SK-N-MC (cell line): ENCODE measurements at regions not wholly inside any gene's neighbourhood (a gene's known extent, or its start where the extent isn't known, plus 50 kb on each side); places are given as distances from the start of the nearest gene placed in this dataset.
A peak's percentile ranks its signal among the peaks of the same experiment; 100 is the strongest.

ENCODE experiments used
- DNase-seq: peaks from one replicate; pipeline ENCODE4 v3.0.0-alpha.2; 2011; ENCODE audit warnings: low read depth, low spot score
- H3K27ac ChIP-seq: fragments of 200-600 bp; sonication (generic); 2 replicates; pipeline ENCODE4 v1.5.1; 2016; ENCODE audit warnings: mixed run types
- H3K36me3 ChIP-seq: fragments of 200-600 bp; sonication (generic); 2 replicates; pipeline ENCODE4 v1.6.1; 2017; ENCODE audit warnings: antibody characterized with exemption, low read length, mixed read lengths; ENCODE audit not compliant: insufficient read depth
- H3K4me3 ChIP-seq: fragments of 200-600 bp; sonication (generic); 2 replicates; pipeline ENCODE4 v1.5.1; 2016
- H3K9ac ChIP-seq: fragments of 200-600 bp; sonication (generic); 2 replicates; pipeline ENCODE4 v1.8.0; 2017; ENCODE audit warnings: mixed run types, mixed read lengths; ENCODE audit not compliant: insufficient read length
- H3K9me3 ChIP-seq: fragments of 200-600 bp; sonication (generic); 2 replicates; pipeline ENCODE4 v1.6.1; 2017; ENCODE audit warnings: low read depth, mild to moderate bottlenecking, antibody characterized with exemption, low read length, moderate library complexity, mixed read lengths
- EZH2 ChIP-seq: fragments of 200-600 bp; sonication (generic); IDR thresholded peaks from one replicate; pipeline ENCODE4 v1.6.1; 2017; ENCODE audit warnings: antibody characterized with exemption
- FOXP2 ChIP-seq: optimal IDR thresholded peaks from 2 replicates; pipeline ENCODE3; 2011; ENCODE audit warnings: mild to moderate bottlenecking, moderate library complexity; ENCODE audit not compliant: insufficient read depth; ENCODE audit errors: extremely low read length, control extremely low read depth
- POLR2AphosphoS5 ChIP-seq: IDR thresholded peaks from 2 replicates; pipeline ENCODE4 v1.6.1; 2012; ENCODE audit warnings: mild to moderate bottlenecking, low read depth, low read length, borderline replicate concordance

GRCh38 chr14:66087231-66087630 is 398.9 kb upstream of the CCDC196 start:
- Histone ChIP-seq H3K36me3 (no peaks in the 10 kb centered on the region), H3K4me3 (no peak overlapping the region), H3K27ac (peak overlapping the region; percentile 48; the same call in 1 of the 2 replicates), H3K9me3 (no peaks in the 10 kb centered on the region), H3K9ac (no peak overlapping the region)
- DNase-seq, result no peak
- TF ChIP-seq POLR2AphosphoS5, result no peak
- no peak for TF ChIP-seq FOXP2
- TF ChIP-seq EZH2, result no peak

- Histone ChIP-seq H3K4me3 (peak overlapping the region; percentile 44), H3K9ac (peak overlapping the region; percentile 47), H3K27ac (peak overlapping the region; percentile 75), H3K36me3 (no peaks in the 10 kb centered on the region), H3K9me3 (no peaks in the 10 kb centered on the region)
- no peak for DNase-seq
- TF ChIP-seq POLR2AphosphoS5 (no peak), FOXP2 (no peak), EZH2 (no peak)
Measured at GRCh38 chr14:66088656-66089055, 397.5 kb upstream of the CCDC196 start.

GRCh38 chr14:66092206-66092605 is 394.0 kb upstream of the CCDC196 start:
- Histone ChIP-seq H3K36me3 (no peaks in the 10 kb centered on the region), H3K4me3 (no peak overlapping the region), H3K27ac (no peak overlapping the region), H3K9me3 (no peaks in the 10 kb centered on the region), H3K9ac (no peak overlapping the region)
- TF ChIP-seq FOXP2 (no peak), EZH2 (no peak), POLR2AphosphoS5 (no peak)
- no peak for DNase-seq

GRCh38 chr14:66092748-66093147 is 393.4 kb upstream of the CCDC196 start:
- Histone ChIP-seq H3K4me3 (no peak overlapping the region), H3K36me3 (no peaks in the 10 kb centered on the region), H3K9me3 (no peaks in the 10 kb centered on the region), H3K9ac (no peak overlapping the region), H3K27ac (no peak overlapping the region)
- TF ChIP-seq POLR2AphosphoS5 (no peak), EZH2 (no peak), FOXP2 (no peak)
- no peak for DNase-seq

- TF ChIP-seq FOXP2 (no peak), EZH2 (no peak), POLR2AphosphoS5 (no peak)
- H3K4me3 ChIP-seq, result no peak overlapping the region
Measured at GRCh38 chr14:66094001-66094727, 392.0 kb upstream of the CCDC196 start.

GRCh38 chr14:66099451-66099850 is 386.7 kb upstream of the CCDC196 start:
- DNase-seq, result no peak
- Histone ChIP-seq H3K9ac (no peak overlapping the region), H3K36me3 (no peaks in the 10 kb centered on the region), H3K4me3 (no peak overlapping the region), H3K27ac (no peak overlapping the region), H3K9me3 (no peaks in the 10 kb centered on the region)
- TF ChIP-seq FOXP2 (no peak), EZH2 (no peak), POLR2AphosphoS5 (no peak)

More at GRCh38 chr14:66094001-66094727, 392.0 kb upstream of the CCDC196 start:
- Histone ChIP-seq H3K27ac (no peak overlapping the region), H3K9me3 (no peaks in the 10 kb centered on the region), H3K36me3 (no peaks in the 10 kb centered on the region), H3K9ac (no peak overlapping the region)
- DNase-seq, result no peak

- Histone ChIP-seq H3K4me3 (no peak overlapping the region), H3K9me3 (no peaks in the 10 kb centered on the region), H3K36me3 (no peaks in the 10 kb centered on the region), H3K9ac (no peak overlapping the region), H3K27ac (no peak overlapping the region)
- DNase-seq, result no peak
- no peak for TF ChIP-seq EZH2
- no peak for TF ChIP-seq FOXP2
- TF ChIP-seq POLR2AphosphoS5, result no peak
Measured at GRCh38 chr14:66099931-66100330, 386.2 kb upstream of the CCDC196 start.

GRCh38 chr14:66101662-66102061 is 384.5 kb upstream of the CCDC196 start:
- no peak overlapping the region for H3K4me3 ChIP-seq
- no peak for DNase-seq
- H3K27ac ChIP-seq, result no peak overlapping the region
- no peaks in the 10 kb centered on the region for H3K36me3 ChIP-seq
- TF ChIP-seq FOXP2 (no peak), EZH2 (no peak)
- H3K9me3 ChIP-seq, result no peaks in the 10 kb centered on the region
- no peak overlapping the region for H3K9ac ChIP-seq

GRCh38 chr14:66104486-66104885 is 381.7 kb upstream of the CCDC196 start:
- TF ChIP-seq POLR2AphosphoS5 (no peak), EZH2 (no peak), FOXP2 (no peak)
- no peak overlapping the region for H3K27ac ChIP-seq
- DNase-seq, result no peak
- H3K36me3 ChIP-seq, result no peaks in the 10 kb centered on the region
- H3K9ac ChIP-seq, result no peak overlapping the region
- H3K9me3 ChIP-seq, result no peaks in the 10 kb centered on the region
- no peak overlapping the region for H3K4me3 ChIP-seq
